Activated CD8-positive, alpha-beta memory T cell treated with anti-CD3 and anti-CD28 coated beads, Interleukin-2, amount 10 ng/mL, durations not matched to agents 7 days and 5 days (primary cell): ENCODE measurements at regions not wholly inside any gene's neighbourhood (a gene's known extent, or its start where the extent isn't known, plus 50 kb on each side); places are given as distances from the start of the nearest gene placed in this dataset.

Experiments used
- ATAC-seq: fragments of 150-1000 bp; cut with Tn5 transposase; one replicate; pipeline ENCODE4 v1.10.0; 2021; ENCODE audit warnings: moderate library complexity
- CTCF ChIA-PET: fragments of 350-600 bp; sonication (Branson Sonifier 250); formaldehyde crosslinking; loops from one replicate; lab custom pipeline; 2021; ENCODE audit warnings: antibody characterized with exemption; lab: Charles Lee
- DNase-seq: peaks from one replicate; pipeline ENCODE4 v3.0.0-alpha.2; 2020
- H3K27ac Mint-ChIP-seq: one replicate; pipeline ENCODE4 v1.8.0; 2021; ENCODE audit warnings: mild to moderate bottlenecking, mixed read lengths
- H3K27me3 Mint-ChIP-seq: one replicate; pipeline ENCODE4 v1.8.0; 2021; ENCODE audit warnings: mixed read lengths
- H3K36me3 Mint-ChIP-seq: one replicate; pipeline ENCODE4 v1.8.0; 2021; ENCODE audit warnings: mild to moderate bottlenecking, mixed read lengths
- H3K4me1 Mint-ChIP-seq: one replicate; pipeline ENCODE4 v1.8.0; 2021; ENCODE audit warnings: mixed read lengths
- H3K4me3 Mint-ChIP-seq: one replicate; pipeline ENCODE4 v1.8.0; 2021; ENCODE audit warnings: mild to moderate bottlenecking, moderate library complexity, mixed read lengths
- H3K9me3 Mint-ChIP-seq: one replicate; pipeline ENCODE4 v1.8.0; 2022; ENCODE audit warnings: low read depth, mixed read lengths

- ATAC-seq (no peak), DNase-seq (no peak)
- Mint-ChIP-seq H3K4me1 (no peaks in the 10 kb centered on the region), H3K27ac (no peak overlapping the region), H3K36me3 (no peaks in the 10 kb centered on the region), H3K27me3 (no peaks in the 10 kb centered on the region), H3K9me3 (peaks cover 4% of the 10 kb centered on the region), H3K4me3 (no peak overlapping the region)
- CTCF ChIA-PET: interaction anchor here (1.2 kb wide), 1 partner anchor 10 kb away, joined by 3 read pairs; no protein-coding TSS in a partner anchor
These were observed 96.2 kb upstream of the BMP4 start for GRCh38 chr14:54052696-54053385.

- Mint-ChIP-seq H3K27ac (no peak overlapping the region), H3K4me1 (no peaks in the 10 kb centered on the region), H3K9me3 (peaks cover 4% of the 10 kb centered on the region), H3K36me3 (no peaks in the 10 kb centered on the region), H3K27me3 (no peaks in the 10 kb centered on the region), H3K4me3 (no peak overlapping the region)
- CTCF ChIA-PET: no interaction called here
- no peak for DNase-seq
- ATAC-seq: no peak
These were observed 96.7 kb upstream of the BMP4 start for GRCh38 chr14:54053386-54053745.

DNA sequence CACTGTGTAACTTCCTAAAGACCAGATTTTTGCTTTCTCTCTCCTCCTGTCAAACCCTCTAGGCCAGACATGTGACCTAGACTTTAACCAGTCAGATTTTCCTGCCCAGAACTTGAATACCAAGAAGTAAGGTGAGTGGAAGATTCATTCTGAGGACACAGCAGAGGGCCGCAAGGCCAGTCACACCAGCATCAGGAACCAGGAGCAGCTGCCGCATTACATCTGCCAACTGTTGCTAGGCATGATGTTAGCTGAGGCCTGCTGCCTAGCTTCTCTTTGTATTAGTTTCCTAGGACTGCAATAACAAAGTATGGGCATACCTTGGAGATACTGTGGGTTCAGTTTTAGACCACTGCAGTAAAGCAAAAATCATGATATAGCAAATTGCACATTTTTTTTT, 101.9 kb upstream of the BMP4 start:
- ATAC-seq: no peak
- peaks cover 4% of the 10 kb centered on the region for H3K9me3 Mint-ChIP-seq
- H3K36me3 Mint-ChIP-seq: no peaks in the 10 kb centered on the region
- H3K27ac Mint-ChIP-seq: no peak overlapping the region
- CTCF ChIA-PET: no interaction called here
- DNase-seq: no peak
- H3K27me3 Mint-ChIP-seq: no peaks in the 10 kb centered on the region
- H3K4me3 Mint-ChIP-seq: no peak overlapping the region
- H3K4me1 Mint-ChIP-seq: no peaks in the 10 kb centered on the region

GRCh38 chr14:54083549-54084239, 127.1 kb upstream of the BMP4 start:
- no peak overlapping the region for H3K4me3 Mint-ChIP-seq
- H3K27ac Mint-ChIP-seq: no peak overlapping the region
- ATAC-seq (no peak), DNase-seq (no peak)
- CTCF ChIA-PET: no interaction called here
- H3K9me3 Mint-ChIP-seq: no peaks in the 10 kb centered on the region
- H3K36me3 Mint-ChIP-seq: no peaks in the 10 kb centered on the region
- H3K4me1 Mint-ChIP-seq: no peaks in the 10 kb centered on the region
- H3K27me3 Mint-ChIP-seq: no peaks in the 10 kb centered on the region

- DNase-seq (no peak), ATAC-seq (no peak)
- no peak overlapping the region for H3K27ac Mint-ChIP-seq
- H3K27me3 Mint-ChIP-seq: no peaks in the 10 kb centered on the region
- H3K36me3 Mint-ChIP-seq: no peaks in the 10 kb centered on the region
- CTCF ChIA-PET: interaction anchor here (0.6 kb wide), 1 partner anchor 1447 kb away, joined by 3 read pairs; no protein-coding TSS in a partner anchor
- no peak overlapping the region for H3K4me3 Mint-ChIP-seq
- no peaks in the 10 kb centered on the region for H3K9me3 Mint-ChIP-seq
- no peaks in the 10 kb centered on the region for H3K4me1 Mint-ChIP-seq
These were observed 128.7 kb upstream of the BMP4 start for GRCh38 chr14:54085232-54085761.

DNA sequence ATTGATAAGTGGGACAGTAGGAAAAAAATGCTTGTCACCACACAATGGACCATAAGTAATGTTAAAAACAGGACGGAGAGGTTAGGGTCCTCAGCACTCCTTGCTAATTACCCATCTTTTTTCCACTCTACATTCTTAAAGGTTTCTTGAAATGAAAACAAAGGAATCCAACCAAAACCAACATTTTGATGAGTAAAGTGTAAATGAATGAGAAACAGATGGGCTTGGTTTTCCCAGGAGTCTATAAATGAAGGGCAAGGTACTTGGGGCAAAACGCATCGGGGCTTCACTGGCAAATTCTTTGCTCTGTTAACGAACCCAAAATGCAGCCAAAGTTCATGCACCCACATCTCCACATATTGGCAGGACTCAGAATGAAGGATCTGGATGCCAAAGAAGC, 129.2 kb upstream of the BMP4 start:
- ATAC-seq (no peak), DNase-seq (no peak)
- Mint-ChIP-seq H3K4me3 (no peak overlapping the region), H3K9me3 (no peaks in the 10 kb centered on the region), H3K4me1 (no peaks in the 10 kb centered on the region), H3K27ac (no peak overlapping the region), H3K36me3 (no peaks in the 10 kb centered on the region), H3K27me3 (no peaks in the 10 kb centered on the region)
- CTCF ChIA-PET: no interaction called here

DNA sequence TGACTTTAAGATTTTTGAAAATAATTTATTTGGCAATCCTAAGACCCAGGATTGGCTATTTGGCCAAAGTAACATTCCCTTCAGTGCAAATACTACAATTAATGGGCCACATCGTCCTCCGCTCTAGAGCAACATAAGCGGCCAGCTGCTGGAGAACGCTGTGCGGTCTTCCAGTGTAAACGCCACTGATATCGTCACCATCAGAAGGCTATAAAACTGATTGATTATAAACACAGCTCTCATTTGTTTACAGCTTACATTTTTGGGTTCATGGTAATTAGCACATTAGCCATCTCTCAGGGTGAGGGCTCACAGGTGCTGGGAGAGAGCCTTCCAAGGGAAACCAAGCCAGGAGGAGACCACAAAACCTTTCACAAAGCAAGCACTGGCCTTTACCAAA, 130.1 kb upstream of the BMP4 start:
- Mint-ChIP-seq H3K27me3 (no peaks in the 10 kb centered on the region), H3K4me3 (no peak overlapping the region), H3K36me3 (no peaks in the 10 kb centered on the region), H3K27ac (no peak overlapping the region), H3K9me3 (no peaks in the 10 kb centered on the region), H3K4me1 (no peaks in the 10 kb centered on the region)
- DNase-seq: no peak
- CTCF ChIA-PET: no interaction called here
- ATAC-seq: no peak

DNA sequence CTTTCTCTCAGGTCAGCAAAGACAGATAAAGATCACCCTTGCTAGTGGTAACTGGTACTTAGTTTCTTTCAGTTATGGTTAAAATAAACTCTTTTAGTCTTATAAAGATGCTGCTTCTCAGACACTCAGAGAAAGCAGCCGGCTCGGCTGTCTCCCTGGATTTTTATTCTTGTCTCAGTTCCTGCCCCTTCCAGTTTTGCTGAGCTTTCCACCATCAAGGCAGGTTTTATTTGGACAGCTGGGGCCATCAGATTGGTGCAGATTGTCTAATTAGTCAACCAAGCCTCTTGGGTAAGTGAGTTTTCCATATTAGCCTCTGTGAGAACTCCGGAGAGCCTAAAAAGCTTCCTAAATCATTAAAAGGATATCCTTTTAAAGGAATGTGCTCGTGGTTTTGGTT, 130.8 kb upstream of the BMP4 start:
- ATAC-seq: no peak
- Mint-ChIP-seq H3K27me3 (no peaks in the 10 kb centered on the region), H3K9me3 (no peaks in the 10 kb centered on the region), H3K4me3 (no peak overlapping the region), H3K36me3 (no peaks in the 10 kb centered on the region), H3K27ac (no peak overlapping the region), H3K4me1 (no peaks in the 10 kb centered on the region)
- no peak for DNase-seq
- CTCF ChIA-PET: no interaction called here

DNA sequence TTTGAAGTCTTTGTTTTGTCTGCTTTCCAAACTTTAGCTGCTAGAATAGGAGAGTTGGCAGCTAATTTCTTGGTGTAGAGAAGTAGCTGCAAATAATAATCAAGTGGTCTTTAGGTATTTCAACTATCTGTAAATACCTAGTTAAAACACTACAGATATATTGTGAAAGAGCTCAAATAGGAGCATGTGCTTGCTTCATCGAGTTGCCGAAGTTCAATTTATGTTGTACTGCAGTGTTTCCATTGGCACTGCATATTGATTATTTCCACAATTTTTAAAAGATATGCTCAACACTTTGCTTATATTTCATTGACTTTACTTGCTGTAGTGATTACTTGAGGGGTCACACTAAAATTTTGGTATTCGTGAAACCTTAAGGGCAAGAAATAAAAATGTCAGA, 131.6 kb upstream of the BMP4 start:
- no peak overlapping the region for H3K27ac Mint-ChIP-seq
- no peak for ATAC-seq
- peaks cover 3% of the 10 kb centered on the region for H3K9me3 Mint-ChIP-seq
- no peak overlapping the region for H3K4me3 Mint-ChIP-seq
- H3K4me1 Mint-ChIP-seq: no peaks in the 10 kb centered on the region
- H3K27me3 Mint-ChIP-seq: no peaks in the 10 kb centered on the region
- H3K36me3 Mint-ChIP-seq: no peaks in the 10 kb centered on the region
- no peak for DNase-seq
- CTCF ChIA-PET: no interaction called here

- no peaks in the 10 kb centered on the region for H3K27me3 Mint-ChIP-seq
- DNase-seq: no peak
- H3K4me3 Mint-ChIP-seq: no peak overlapping the region
- H3K9me3 Mint-ChIP-seq: peaks cover 6% of the 10 kb centered on the region
- no peak for ATAC-seq
- H3K27ac Mint-ChIP-seq: no peak overlapping the region
- no peaks in the 10 kb centered on the region for H3K4me1 Mint-ChIP-seq
- H3K36me3 Mint-ChIP-seq: no peaks in the 10 kb centered on the region
- CTCF ChIA-PET: no interaction called here
These were observed 133.6 kb upstream of the BMP4 start for GRCh38 chr14:54090274-54090673.

- CTCF ChIA-PET: no interaction called here
- no peaks in the 10 kb centered on the region for H3K27me3 Mint-ChIP-seq
- ATAC-seq: no peak
These were observed 138.1 kb upstream of the BMP4 start for GRCh38 chr14:54094765-54095164.

DNA sequence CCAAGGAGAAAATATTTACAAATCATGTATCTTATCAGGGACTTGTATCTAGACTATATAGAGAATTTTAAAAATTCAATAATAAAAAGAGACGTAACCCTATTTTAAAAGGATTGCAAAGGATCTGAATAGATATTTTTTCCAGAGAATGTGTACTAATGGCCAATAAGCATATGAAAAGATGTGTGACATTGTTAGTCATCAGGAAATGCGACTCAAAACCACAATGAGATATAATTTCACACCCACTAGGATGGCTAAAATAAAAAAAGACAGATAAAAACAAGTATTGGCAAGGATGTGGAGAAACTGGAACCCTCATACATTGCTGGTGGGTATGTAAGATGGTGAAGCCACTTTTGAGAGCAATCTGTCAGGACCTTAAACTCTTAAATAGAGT, 141.9 kb upstream of the BMP4 start:
- H3K9me3 Mint-ChIP-seq: peaks cover 3% of the 10 kb centered on the region
- no peak overlapping the region for H3K4me3 Mint-ChIP-seq
- H3K27me3 Mint-ChIP-seq: no peaks in the 10 kb centered on the region
- no peak for DNase-seq
- no peaks in the 10 kb centered on the region for H3K4me1 Mint-ChIP-seq
- H3K27ac Mint-ChIP-seq: no peak overlapping the region
- no peaks in the 10 kb centered on the region for H3K36me3 Mint-ChIP-seq
- CTCF ChIA-PET: no interaction called here
- no peak for ATAC-seq

More at GRCh38 chr14:54094765-54095164, 138.1 kb upstream of the BMP4 start:
- no peak for DNase-seq
- no peak overlapping the region for H3K27ac Mint-ChIP-seq
- H3K9me3 Mint-ChIP-seq: peaks cover 6% of the 10 kb centered on the region
- H3K36me3 Mint-ChIP-seq: no peaks in the 10 kb centered on the region
- H3K4me3 Mint-ChIP-seq: no peak overlapping the region
- no peaks in the 10 kb centered on the region for H3K4me1 Mint-ChIP-seq

DNA sequence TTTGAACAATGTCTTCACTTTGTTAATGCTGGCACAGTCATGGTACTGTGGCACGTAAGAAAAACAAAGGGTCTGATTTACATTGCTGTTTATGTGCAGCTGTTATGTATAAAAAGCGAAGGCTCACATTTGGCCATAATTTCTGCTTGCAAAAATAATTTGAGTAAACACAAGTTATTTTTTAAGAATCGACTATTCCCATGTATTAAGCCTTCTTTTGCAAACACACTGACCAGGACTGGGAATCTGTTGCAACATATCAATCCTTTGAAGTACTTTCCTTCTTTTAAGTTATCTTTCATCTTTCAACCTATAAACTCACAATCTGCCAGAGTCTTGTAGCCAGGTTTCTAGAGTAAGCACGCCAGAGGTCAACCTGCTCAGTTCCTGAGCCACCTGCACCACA, 145.4 kb upstream of the BMP4 start:
- CTCF ChIA-PET: no interaction called here
- no peaks in the 10 kb centered on the region for H3K9me3 Mint-ChIP-seq
- ATAC-seq: no peak
- no peaks in the 10 kb centered on the region for H3K27me3 Mint-ChIP-seq
- H3K27ac Mint-ChIP-seq: no peak overlapping the region
- DNase-seq: no peak
- no peaks in the 10 kb centered on the region for H3K36me3 Mint-ChIP-seq
- H3K4me1 Mint-ChIP-seq: no peaks in the 10 kb centered on the region
- no peak overlapping the region for H3K4me3 Mint-ChIP-seq

DNA sequence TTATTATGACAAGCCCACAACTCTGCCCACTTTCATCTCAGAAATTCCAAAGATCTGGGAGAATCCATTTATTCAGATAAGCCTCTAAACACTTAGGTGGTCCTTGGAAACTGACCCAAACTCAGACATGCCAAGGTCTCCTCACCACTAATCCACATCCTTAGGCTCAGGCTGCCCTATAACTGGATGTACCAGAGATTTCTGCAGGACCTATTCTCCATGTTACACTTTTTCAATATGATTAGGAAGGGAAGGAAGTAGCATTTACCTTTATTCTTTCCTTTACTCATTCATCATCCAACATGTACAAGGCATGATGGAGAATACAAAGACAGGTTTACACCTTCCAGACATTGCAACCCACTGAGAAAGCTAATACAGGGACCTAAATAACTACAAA, 145.9 kb upstream of the BMP4 start:
- no peak for ATAC-seq
- no peak for DNase-seq
- Mint-ChIP-seq H3K4me3 (no peak overlapping the region), H3K9me3 (no peaks in the 10 kb centered on the region), H3K36me3 (no peaks in the 10 kb centered on the region), H3K27ac (no peak overlapping the region), H3K4me1 (no peaks in the 10 kb centered on the region), H3K27me3 (no peaks in the 10 kb centered on the region)
- CTCF ChIA-PET: no interaction called here
